OCI-LY1 (cell line): ENCODE measurements at regions not wholly inside any gene's neighbourhood (a gene's known extent, or its start where the extent isn't known, plus 50 kb on each side); places are given as distances from the start of the nearest gene placed in this dataset.

Source experiments
- H2AFZ ChIP-seq: fragments of 200-600 bp; sonication (generic), shearing (Covaris generic); 2 replicates; pipeline ENCODE4 v1.6.0; 2014; ENCODE audit warnings: antibody characterized with exemption, mild to moderate bottlenecking, low read length
- H3F3A ChIP-seq: fragments of 200-600 bp; sonication (generic), shearing (Covaris generic); 2 replicates; pipeline ENCODE4 v1.6.0; 2014; ENCODE audit warnings: mild to moderate bottlenecking, antibody characterized with exemption, low read length, moderate library complexity; ENCODE audit not compliant: insufficient read depth
- H3K27ac ChIP-seq: fragments of 200-600 bp; sonication (generic); 2 replicates; pipeline ENCODE4 v1.5.1; 2014; ENCODE audit warnings: low read length, mixed run types, mild to moderate bottlenecking, low read depth; ENCODE audit not compliant: poor library complexity, severe bottlenecking
- H3K27me3 ChIP-seq: fragments of 200-600 bp; sonication (generic); 2 replicates; pipeline ENCODE4 v1.6.0; 2014; ENCODE audit warnings: antibody characterized with exemption, mild to moderate bottlenecking, low read length, moderate library complexity; ENCODE audit not compliant: insufficient read depth
- H3K36me3 ChIP-seq: fragments of 200-600 bp; sonication (generic); 2 replicates; pipeline ENCODE4 v1.6.1; 2014; ENCODE audit warnings: mild to moderate bottlenecking, antibody characterized with exemption, low read length, moderate library complexity, mixed read lengths; ENCODE audit not compliant: insufficient read depth
- H3K4me1 ChIP-seq: fragments of 200-600 bp; sonication (generic); 2 replicates; pipeline ENCODE4 v1.5.1; 2014; ENCODE audit warnings: mild to moderate bottlenecking, low read length, moderate library complexity; ENCODE audit not compliant: insufficient read depth, severe bottlenecking
- H3K4me2 ChIP-seq: fragments of 200-600 bp; sonication (generic), shearing (Covaris generic); 2 replicates; pipeline ENCODE4 v1.6.1; 2014; ENCODE audit warnings: low read length
- H3K4me3 ChIP-seq: fragments of 200-600 bp; sonication (generic); 2 replicates; pipeline ENCODE4 v1.5.1; 2014; ENCODE audit warnings: low read length, low read depth, mild to moderate bottlenecking, mixed read lengths; ENCODE audit not compliant: poor library complexity, severe bottlenecking
- H3K79me2 ChIP-seq: fragments of 200-600 bp; shearing (Covaris generic); 2 replicates; pipeline ENCODE4 v1.6.1; 2016; ENCODE audit warnings: mixed run types, low read length, mixed read lengths; ENCODE audit not compliant: insufficient read depth
- H3K9ac ChIP-seq: fragments of 200-600 bp; sonication (generic), shearing (Covaris generic); 2 replicates; pipeline ENCODE4 v1.6.1; 2014; ENCODE audit warnings: mild to moderate bottlenecking, low read length, mixed read lengths
- H3K9me2 ChIP-seq: fragments of 200-600 bp; sonication (generic), shearing (Covaris generic); 2 replicates; pipeline ENCODE4 v1.6.1; 2014; ENCODE audit warnings: low read depth, mild to moderate bottlenecking, low read length, mixed read lengths
- H3K9me3 ChIP-seq: fragments of 200-600 bp; shearing (Covaris generic); 2 replicates; pipeline ENCODE4 v1.6.1; 2014; ENCODE audit warnings: low read length, mixed read lengths
- H4K20me1 ChIP-seq: fragments of 200-600 bp; sonication (generic), shearing (Covaris generic); 2 replicates; pipeline ENCODE4 v1.6.0; 2016; ENCODE audit warnings: mild to moderate bottlenecking, low read length; ENCODE audit not compliant: insufficient read depth
- EZH2 ChIP-seq: fragments of 200-600 bp; sonication (generic), shearing (Covaris generic); IDR thresholded peaks from 2 replicates; pipeline ENCODE4 v1.8.0; 2017; ENCODE audit warnings: borderline replicate concordance, mixed run types, mild to moderate bottlenecking, antibody characterized with exemption, low read length, moderate library complexity, mixed read lengths
- TF ChIP-seq, protein P1 (sequence below): fragments of 200-600 bp; sonication (generic), shearing (Covaris generic); IDR thresholded peaks from 2 replicates; pipeline ENCODE4 v1.5.1; 2017; ENCODE audit warnings: mild to moderate bottlenecking, antibody characterized with exemption, low read length, moderate library complexity, mixed read lengths

DNA sequence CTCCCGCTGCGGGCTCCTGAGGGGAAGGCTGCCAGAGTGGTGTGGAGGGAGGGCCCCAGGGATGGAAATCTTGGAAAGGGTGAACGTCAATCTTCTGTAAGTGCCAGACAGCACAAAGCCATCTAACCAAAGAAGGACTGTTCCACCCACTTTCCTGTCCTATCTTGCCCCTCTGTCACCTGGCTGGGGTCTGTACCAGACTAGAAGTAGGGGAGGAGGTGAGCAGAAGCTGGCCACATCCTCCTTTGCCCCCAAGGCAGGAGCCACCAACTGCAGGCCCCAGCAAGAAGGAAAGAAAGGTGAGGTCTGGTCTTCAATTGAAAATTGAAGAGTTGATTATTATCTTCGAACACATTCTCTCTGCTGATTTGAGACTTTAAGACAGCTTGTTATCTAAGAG, 214.4 kb upstream of the LEF1 start:
- TF ChIP-seq EZH2, result no peak
- TF ChIP-seq, protein P1, sequence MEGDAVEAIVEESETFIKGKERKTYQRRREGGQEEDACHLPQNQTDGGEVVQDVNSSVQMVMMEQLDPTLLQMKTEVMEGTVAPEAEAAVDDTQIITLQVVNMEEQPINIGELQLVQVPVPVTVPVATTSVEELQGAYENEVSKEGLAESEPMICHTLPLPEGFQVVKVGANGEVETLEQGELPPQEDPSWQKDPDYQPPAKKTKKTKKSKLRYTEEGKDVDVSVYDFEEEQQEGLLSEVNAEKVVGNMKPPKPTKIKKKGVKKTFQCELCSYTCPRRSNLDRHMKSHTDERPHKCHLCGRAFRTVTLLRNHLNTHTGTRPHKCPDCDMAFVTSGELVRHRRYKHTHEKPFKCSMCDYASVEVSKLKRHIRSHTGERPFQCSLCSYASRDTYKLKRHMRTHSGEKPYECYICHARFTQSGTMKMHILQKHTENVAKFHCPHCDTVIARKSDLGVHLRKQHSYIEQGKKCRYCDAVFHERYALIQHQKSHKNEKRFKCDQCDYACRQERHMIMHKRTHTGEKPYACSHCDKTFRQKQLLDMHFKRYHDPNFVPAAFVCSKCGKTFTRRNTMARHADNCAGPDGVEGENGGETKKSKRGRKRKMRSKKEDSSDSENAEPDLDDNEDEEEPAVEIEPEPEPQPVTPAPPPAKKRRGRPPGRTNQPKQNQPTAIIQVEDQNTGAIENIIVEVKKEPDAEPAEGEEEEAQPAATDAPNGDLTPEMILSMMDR, result no peak
- Histone ChIP-seq H3K4me2 (no peak overlapping the region), H3K4me1 (no peaks in the 10 kb centered on the region), H3K79me2 (no peaks in the 10 kb centered on the region), H3K36me3 (no peaks in the 10 kb centered on the region), H2AFZ (no peak overlapping the region), H4K20me1 (no peaks in the 10 kb centered on the region), H3K27me3 (peaks cover 9% of the 10 kb centered on the region; the same call in 1 of the 2 replicates), H3K9me2 (no peaks in the 10 kb centered on the region), H3K9me3 (no peaks in the 10 kb centered on the region), H3K9ac (no peak overlapping the region), H3F3A (no peaks in the 10 kb centered on the region), H3K4me3 (no peak overlapping the region), H3K27ac (no peak overlapping the region)

DNA sequence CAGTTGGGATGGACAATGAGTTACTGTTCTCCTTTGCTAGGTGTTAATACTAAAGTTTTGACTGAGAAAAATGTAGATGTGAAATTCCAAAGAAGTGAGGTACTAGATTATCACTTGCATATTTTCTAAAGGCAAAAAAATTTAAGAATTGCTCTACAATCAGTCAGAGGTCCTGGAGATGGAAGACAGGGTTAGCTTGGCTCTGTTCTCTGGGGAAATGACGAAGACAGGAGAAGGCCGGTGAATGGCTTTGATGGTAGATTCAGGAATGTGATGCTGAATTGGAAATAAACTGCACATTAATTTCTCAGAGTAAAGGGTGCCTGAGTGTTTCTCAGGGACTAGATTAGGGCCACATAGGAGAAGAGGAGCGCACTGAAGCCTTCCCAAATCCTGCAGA, 214.0 kb upstream of the LEF1 start:
- H3K9ac ChIP-seq, result no peak overlapping the region
- no peaks in the 10 kb centered on the region for H3K4me1 ChIP-seq
- no peak overlapping the region for H3K27ac ChIP-seq
- no peak overlapping the region for H3K4me2 ChIP-seq
- no peaks in the 10 kb centered on the region for H4K20me1 ChIP-seq
- no peak overlapping the region for H3K4me3 ChIP-seq
- no peaks in the 10 kb centered on the region for H3K36me3 ChIP-seq
- no peaks in the 10 kb centered on the region for H3K9me3 ChIP-seq
- no peaks in the 10 kb centered on the region for H3K9me2 ChIP-seq
- H3K27me3 ChIP-seq, result peaks cover 10% of the 10 kb centered on the region; the same call in 1 of the 2 replicates
- H3F3A ChIP-seq, result no peaks in the 10 kb centered on the region
- no peak overlapping the region for H2AFZ ChIP-seq
- H3K79me2 ChIP-seq, result no peaks in the 10 kb centered on the region
- TF ChIP-seq EZH2, result no peak
- TF ChIP-seq, protein P1, result no peak

GRCh38 chr4:108378164-108378563, 209.4 kb upstream of the LEF1 start:
- Histone ChIP-seq H3K36me3 (no peaks in the 10 kb centered on the region), H3K79me2 (no peaks in the 10 kb centered on the region), H3K27ac (no peak overlapping the region), H3F3A (no peaks in the 10 kb centered on the region), H3K27me3 (peaks cover 7% of the 10 kb centered on the region; the same call in 1 of the 2 replicates), H4K20me1 (no peaks in the 10 kb centered on the region), H3K9me2 (no peaks in the 10 kb centered on the region), H3K4me1 (no peaks in the 10 kb centered on the region), H2AFZ (no peak overlapping the region), H3K4me2 (no peak overlapping the region), H3K9ac (no peak overlapping the region), H3K9me3 (no peaks in the 10 kb centered on the region), H3K4me3 (no peak overlapping the region)
- TF ChIP-seq EZH2, result no peak
- TF ChIP-seq, protein P1, result no peak
